ENCODE measurements at regions not wholly inside any gene's neighbourhood (a gene's known extent, or its start where the extent isn't known, plus 50 kb on each side); places are given as distances from the start of the nearest gene placed in this dataset.

GRCh38 chr10:47107007-47107747, 192.8 kb upstream of the GDF10 start:
- no peak for DNase-seq

- no peak for DNase-seq
Measured at GRCh38 chr10:47109906-47110305, 190.1 kb upstream of the GDF10 start.

- DNase-seq, result no peak
Measured at GRCh38 chr10:47111329-47111862, 188.6 kb upstream of the GDF10 start.

GRCh38 chr10:47112612-47113011, 187.4 kb upstream of the GDF10 start:
- DNase-seq, result no peak

GRCh38 chr10:47113907-47114500, 186.0 kb upstream of the GDF10 start:
- no peak for DNase-seq

GRCh38 chr10:47114680-47115186, 185.3 kb upstream of the GDF10 start:
- DNase-seq, result no peak

- no peak for DNase-seq
Measured at GRCh38 chr10:47115322-47115721, 184.7 kb upstream of the GDF10 start.

GRCh38 chr10:47116445-47116844, 183.6 kb upstream of the GDF10 start:
- peak; percentile 31 for DNase-seq

- no peak for DNase-seq
Measured at GRCh38 chr10:47118326-47118725, 181.7 kb upstream of the GDF10 start.

GRCh38 chr10:47121336-47121735, 178.7 kb upstream of the GDF10 start:
- DNase-seq, result peak; percentile 14

GRCh38 chr10:47123716-47124288, 176.2 kb upstream of the GDF10 start:
- DNase-seq, result no peak

GRCh38 chr10:47127188-47127785, 172.7 kb upstream of the GDF10 start:
- DNase-seq, result no peak

GRCh38 chr10:47130491-47130890, 169.5 kb upstream of the GDF10 start:
- no peak for DNase-seq

GRCh38 chr10:47133871-47134570, 166.0 kb upstream of the GDF10 start:
- DNase-seq, result no peak

GRCh38 chr10:47136866-47137265, 163.1 kb upstream of the GDF10 start:
- DNase-seq, result no peak

- DNase-seq, result peak; percentile 90
Measured at GRCh38 chr10:47137311-47137851, 162.6 kb upstream of the GDF10 start.

GRCh38 chr10:47139121-47139520, 160.9 kb upstream of the GDF10 start:
- no peak for DNase-seq

- no peak for DNase-seq
Measured at GRCh38 chr10:47140761-47141348, 159.1 kb upstream of the GDF10 start.

GRCh38 chr10:47141349-47141748, 158.6 kb upstream of the GDF10 start:
- DNase-seq, result no peak

- no peak for DNase-seq
Measured at GRCh38 chr10:47143072-47143471, 156.9 kb upstream of the GDF10 start.

GRCh38 chr10:47143473-47143872, 156.5 kb upstream of the GDF10 start:
- no peak for DNase-seq

- DNase-seq, result no peak
Measured at GRCh38 chr10:47144525-47144924, 155.5 kb upstream of the GDF10 start.
